ENCODE measurements at regions not wholly inside any gene's neighbourhood (a gene's known extent, or its start where the extent isn't known, plus 50 kb on each side); places are given as distances from the start of the nearest gene placed in this dataset.

- WGBS, 2 donors, result 41 to 48% methylated on average over 1 of the region's 1 CpG
- Histone ChIP-seq H3K9me3 (no peaks in the 10 kb centered on the region), H3K27ac (no peak overlapping the region), H3K4me1 (no peaks in the 10 kb centered on the region), H3K27me3 (no peaks in the 10 kb centered on the region), H3K36me3 (replicated peaks in 1 of 2; ENCODE audit: insufficient read depth in 1 of 2, low read depth in 2 of 2) (no peaks in the 10 kb centered on the region), H3K4me3 (no peak overlapping the region)
- intact Hi-C loops (cut with DNase I), result no loop called here
- ATAC-seq, result no peak
- DNase-seq, result no peak
- TF ChIP-seq POLR2A (IDR thresholded peaks at IDR 0.05), result no peak
- TF ChIP-seq, protein P1, sequence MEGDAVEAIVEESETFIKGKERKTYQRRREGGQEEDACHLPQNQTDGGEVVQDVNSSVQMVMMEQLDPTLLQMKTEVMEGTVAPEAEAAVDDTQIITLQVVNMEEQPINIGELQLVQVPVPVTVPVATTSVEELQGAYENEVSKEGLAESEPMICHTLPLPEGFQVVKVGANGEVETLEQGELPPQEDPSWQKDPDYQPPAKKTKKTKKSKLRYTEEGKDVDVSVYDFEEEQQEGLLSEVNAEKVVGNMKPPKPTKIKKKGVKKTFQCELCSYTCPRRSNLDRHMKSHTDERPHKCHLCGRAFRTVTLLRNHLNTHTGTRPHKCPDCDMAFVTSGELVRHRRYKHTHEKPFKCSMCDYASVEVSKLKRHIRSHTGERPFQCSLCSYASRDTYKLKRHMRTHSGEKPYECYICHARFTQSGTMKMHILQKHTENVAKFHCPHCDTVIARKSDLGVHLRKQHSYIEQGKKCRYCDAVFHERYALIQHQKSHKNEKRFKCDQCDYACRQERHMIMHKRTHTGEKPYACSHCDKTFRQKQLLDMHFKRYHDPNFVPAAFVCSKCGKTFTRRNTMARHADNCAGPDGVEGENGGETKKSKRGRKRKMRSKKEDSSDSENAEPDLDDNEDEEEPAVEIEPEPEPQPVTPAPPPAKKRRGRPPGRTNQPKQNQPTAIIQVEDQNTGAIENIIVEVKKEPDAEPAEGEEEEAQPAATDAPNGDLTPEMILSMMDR (IDR thresholded peaks at IDR 0.05), result no peak
Observed at GRCh38 chr1:72438270-72438669, 155.9 kb upstream of the NEGR1 start.

- TF ChIP-seq POLR2A (IDR thresholded peaks at IDR 0.05), result no peak
- TF ChIP-seq, protein P1 (IDR thresholded peaks at IDR 0.05), result no peak
- Histone ChIP-seq H3K9me3 (no peaks in the 10 kb centered on the region), H3K36me3 (replicated peaks in 1 of 2; ENCODE audit: insufficient read depth in 1 of 2, low read depth in 2 of 2) (no peaks in the 10 kb centered on the region), H3K27ac (no peak overlapping the region), H3K4me3 (no peak overlapping the region), H3K4me1 (no peaks in the 10 kb centered on the region), H3K27me3 (no peaks in the 10 kb centered on the region)
- ATAC-seq, result no peak
- intact Hi-C loops (cut with DNase I), result no loop called here
- DNase-seq, result no peak
Observed at GRCh38 chr1:72435025-72435424, 152.7 kb upstream of the NEGR1 start.

DNA sequence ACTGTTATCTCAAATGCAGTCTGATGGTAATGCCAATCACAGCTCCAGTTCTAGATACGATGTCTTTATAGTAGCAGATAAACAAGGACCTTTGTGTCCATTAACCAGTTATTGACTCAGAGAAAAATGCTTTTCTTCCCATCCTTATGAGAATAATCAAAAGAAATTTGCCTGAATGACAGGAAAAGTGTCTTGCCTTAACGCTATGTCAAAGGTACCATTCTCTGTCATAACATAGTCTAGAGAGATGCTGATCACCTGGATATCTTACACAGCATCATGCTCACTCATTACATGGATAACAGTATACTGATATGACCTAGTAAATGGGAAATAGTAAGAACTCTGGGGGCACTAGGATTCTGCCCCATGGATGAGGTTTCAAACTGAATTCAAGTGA, 151.7 kb upstream of the NEGR1 start:
- intact Hi-C loops (cut with DNase I), result no loop called here
- H3K4me3 ChIP-seq, result no peak overlapping the region
- WGBS, 2 donors, result 55 to 64% methylated on average over 2 of the region's 2 CpGs
- H3K27me3 ChIP-seq, result no peaks in the 10 kb centered on the region
- DNase-seq (no peak), ATAC-seq (no peak)
- TF ChIP-seq, protein P1 (IDR thresholded peaks at IDR 0.05), result no peak
- no peak for TF ChIP-seq POLR2A (IDR thresholded peaks at IDR 0.05)
- no peaks in the 10 kb centered on the region for H3K4me1 ChIP-seq
- H3K27ac ChIP-seq, result no peak overlapping the region
- no peaks in the 10 kb centered on the region for H3K9me3 ChIP-seq
- H3K36me3 ChIP-seq (replicated peaks in 1 of 2; ENCODE audit: insufficient read depth in 1 of 2, low read depth in 2 of 2), result no peaks in the 10 kb centered on the region

DNA sequence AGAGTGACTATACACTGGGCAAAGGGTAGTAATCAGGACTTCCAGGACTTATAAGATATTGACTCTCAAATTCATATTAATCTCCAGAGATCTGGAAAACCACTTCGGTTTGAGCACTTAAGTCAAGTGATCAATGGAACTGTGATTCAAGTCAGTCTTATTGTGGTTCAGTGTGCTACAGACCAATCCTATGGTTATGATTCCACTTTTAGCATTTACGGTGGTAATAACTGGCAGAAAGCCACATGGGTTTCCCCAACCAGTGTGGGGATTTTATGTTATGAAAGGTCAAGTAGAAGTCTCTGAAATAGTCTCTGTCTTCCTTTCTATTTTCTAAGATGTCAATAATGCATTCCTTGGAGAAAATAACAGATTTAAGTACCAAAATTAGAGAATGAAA, 151.3 kb upstream of the NEGR1 start:
- no peak overlapping the region for H3K27ac ChIP-seq
- DNase-seq, result no peak
- H3K27me3 ChIP-seq, result no peaks in the 10 kb centered on the region
- H3K4me3 ChIP-seq, result no peak overlapping the region
- WGBS, 2 donors, result 55 to 58% methylated on average over 2 of the region's 2 CpGs
- H3K36me3 ChIP-seq (replicated peaks in 1 of 2; ENCODE audit: insufficient read depth in 1 of 2, low read depth in 2 of 2), result no peaks in the 10 kb centered on the region
- H3K9me3 ChIP-seq, result no peaks in the 10 kb centered on the region
- intact Hi-C loops (cut with DNase I), result no loop called here
- TF ChIP-seq POLR2A (IDR thresholded peaks at IDR 0.05), result no peak
- TF ChIP-seq, protein P1 (IDR thresholded peaks at IDR 0.05), result no peak
- H3K4me1 ChIP-seq, result no peaks in the 10 kb centered on the region
- no peak for ATAC-seq

DNA sequence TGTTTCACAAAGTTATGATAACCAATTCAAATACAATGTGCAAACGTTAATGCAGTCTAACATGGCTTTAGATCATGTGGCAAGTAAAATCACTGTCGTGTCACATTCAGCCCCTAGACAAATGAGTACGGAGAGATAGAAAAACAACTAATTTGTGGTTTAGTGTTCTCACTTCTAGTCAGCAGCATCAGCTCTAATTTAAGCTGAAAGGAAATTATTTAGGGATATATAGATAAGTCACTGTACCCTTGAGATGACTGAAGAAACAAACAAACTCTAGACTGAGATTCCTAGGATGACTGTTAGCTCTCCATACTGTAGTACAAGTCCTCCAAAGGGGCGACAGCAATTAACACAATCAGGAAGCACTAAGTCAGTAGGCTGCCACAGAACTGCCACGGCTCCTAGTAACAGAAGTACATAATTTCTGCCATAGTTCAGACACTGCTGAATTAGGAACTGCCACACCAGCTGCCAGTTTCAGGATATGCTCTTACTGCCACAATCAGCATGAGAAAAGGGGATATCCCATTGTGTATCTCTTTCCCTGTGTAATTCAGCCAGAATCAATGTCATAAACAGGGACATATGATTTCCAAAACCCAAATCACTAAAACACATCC, 150.4 kb upstream of the NEGR1 start:
- intact Hi-C loops (cut with DNase I), result no loop called here
- TF ChIP-seq POLR2A (IDR thresholded peaks at IDR 0.05), result no peak
- TF ChIP-seq, protein P1 (IDR thresholded peaks at IDR 0.05), result no peak
- no peaks in the 10 kb centered on the region for H3K9me3 ChIP-seq
- DNase-seq (no peak), ATAC-seq (no peak)
- H3K4me1 ChIP-seq, result no peaks in the 10 kb centered on the region
- 42 to 63% methylated on average over 5 of the region's 5 CpGs for WGBS, 2 donors
- no peaks in the 10 kb centered on the region for H3K27me3 ChIP-seq
- H3K27ac ChIP-seq, result no peak overlapping the region
- no peaks in the 10 kb centered on the region for H3K36me3 ChIP-seq (replicated peaks in 1 of 2; ENCODE audit: insufficient read depth in 1 of 2, low read depth in 2 of 2)
- no peak overlapping the region for H3K4me3 ChIP-seq

Measured in body of pancreas (tissue), 4 donors.